GM19351 (cell line): ENCODE measurements at regions not wholly inside any gene's neighbourhood (a gene's known extent, or its start where the extent isn't known, plus 50 kb on each side); places are given as distances from the start of the nearest gene placed in this dataset.
A peak's percentile ranks its signal among the peaks of the same experiment; 100 is the strongest.

ENCODE experiments used
- ATAC-seq: cut with Tn5 transposase; IDR thresholded peaks from one replicate; pipeline ENCODE4 v1.9.1; 2021; ENCODE audit warnings: mild to moderate bottlenecking, moderate library complexity; ENCODE audit not compliant: unreplicated experiment

DNA sequence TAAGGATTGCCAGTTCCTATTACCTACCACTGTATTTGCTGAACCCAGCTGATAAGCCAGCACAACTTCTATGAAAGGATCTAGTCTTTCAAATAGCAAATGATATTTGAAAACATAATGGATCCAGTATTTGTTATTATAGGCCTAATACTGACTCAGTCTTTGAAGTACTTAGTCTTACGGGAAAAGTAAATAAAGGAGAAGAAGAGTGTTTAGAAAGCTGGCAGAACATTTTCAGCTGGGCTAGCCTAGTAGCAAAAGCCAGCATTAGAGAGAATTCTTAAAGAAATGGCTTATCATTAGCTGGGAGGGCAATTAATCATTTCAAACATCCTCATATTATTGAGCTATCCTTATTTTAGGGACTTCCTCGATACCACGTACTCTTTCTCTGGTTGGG lies 101.4 kb upstream of the GOLIM4 start:
- no peak for ATAC-seq

DNA sequence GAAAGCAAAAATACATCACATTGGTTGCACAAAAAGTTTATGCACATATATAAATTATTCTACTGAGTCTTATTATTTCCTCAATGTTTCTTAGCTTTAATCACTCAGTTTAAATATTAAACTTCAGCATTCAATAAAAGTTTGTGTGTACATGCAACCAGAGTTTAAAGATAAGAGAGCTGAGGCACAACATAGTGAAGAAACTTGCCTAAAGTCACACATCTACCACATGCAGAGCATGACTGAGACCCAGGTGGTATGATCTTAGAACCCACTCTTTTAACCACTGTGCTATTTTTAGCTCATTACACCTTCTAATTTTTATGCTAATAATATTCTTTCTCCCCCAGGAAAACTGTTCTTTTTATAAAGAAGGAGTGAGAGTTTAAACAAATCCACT lies 96.1 kb upstream of the GOLIM4 start:
- peak; percentile 50 for ATAC-seq

DNA sequence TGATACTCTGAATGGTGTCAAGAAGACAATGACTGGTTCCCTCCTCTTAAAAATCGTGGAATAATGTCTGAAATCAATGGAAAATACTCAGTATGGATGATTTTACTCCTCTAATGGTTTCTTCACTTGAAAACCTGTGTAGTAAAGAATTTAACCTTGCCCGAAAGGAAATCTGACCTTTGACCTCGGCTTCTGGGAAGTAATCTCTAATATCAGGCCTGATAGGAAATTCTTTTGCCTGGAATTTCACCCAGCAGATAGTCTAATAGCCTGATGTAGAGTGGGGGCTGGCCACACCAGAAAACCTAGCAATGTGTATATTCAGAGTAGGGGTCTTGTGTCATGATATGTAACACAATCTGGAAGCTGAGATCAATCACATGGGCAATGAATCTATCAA lies 91.5 kb upstream of the GOLIM4 start:
- no peak for ATAC-seq

DNA sequence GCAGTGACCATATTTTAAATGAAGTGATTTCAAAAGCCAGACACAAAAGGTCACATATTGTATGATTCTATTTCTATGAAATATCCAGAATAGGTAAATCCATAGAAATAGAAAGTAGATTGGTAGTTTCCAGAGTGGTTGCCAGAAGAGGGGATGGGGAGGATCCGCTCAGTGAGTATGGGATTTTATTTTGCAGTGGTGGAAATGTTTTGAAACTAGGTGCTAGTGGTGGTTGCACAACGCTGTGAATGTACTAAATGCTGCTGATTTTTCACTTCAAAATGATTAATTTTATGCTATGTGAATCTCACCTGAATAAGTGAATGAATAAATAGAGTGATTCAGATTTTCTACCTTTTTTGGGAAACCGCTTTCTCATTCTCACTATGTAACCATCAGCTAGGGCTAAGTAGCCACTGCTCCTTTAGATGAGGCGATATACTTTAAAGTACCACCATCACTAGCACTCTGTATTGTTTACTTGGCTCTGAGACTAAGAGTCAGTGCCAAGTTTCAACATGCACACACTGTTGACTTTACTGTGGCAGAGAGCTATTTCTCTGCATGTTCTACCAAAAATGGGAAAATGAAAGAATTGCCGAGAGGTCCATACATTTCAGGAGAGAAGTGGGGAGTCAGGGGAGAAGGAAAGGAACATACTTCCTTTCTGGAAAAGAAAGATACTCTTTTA lies 90.7 kb upstream of the GOLIM4 start:
- ATAC-seq, result no peak

DNA sequence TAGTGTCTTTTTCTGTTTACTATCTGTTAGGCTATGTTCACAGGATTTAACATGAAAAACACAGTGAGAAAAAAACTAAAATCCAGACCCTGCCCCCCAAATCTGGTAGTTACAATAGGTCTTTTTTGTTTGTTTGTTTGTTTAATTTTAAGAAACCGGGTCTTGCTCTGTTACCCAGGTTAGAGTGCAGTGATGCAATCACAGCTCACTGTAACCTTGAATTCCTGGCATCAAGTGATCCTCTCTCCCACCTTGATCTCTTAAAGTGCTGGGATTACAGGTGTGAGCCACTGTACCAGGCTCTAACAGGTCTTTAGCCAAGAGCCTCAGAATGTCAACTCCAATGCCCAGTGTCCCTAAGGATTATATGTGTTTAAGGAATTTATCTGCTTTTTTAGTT lies 88.0 kb upstream of the GOLIM4 start:
- ATAC-seq, result no peak

DNA sequence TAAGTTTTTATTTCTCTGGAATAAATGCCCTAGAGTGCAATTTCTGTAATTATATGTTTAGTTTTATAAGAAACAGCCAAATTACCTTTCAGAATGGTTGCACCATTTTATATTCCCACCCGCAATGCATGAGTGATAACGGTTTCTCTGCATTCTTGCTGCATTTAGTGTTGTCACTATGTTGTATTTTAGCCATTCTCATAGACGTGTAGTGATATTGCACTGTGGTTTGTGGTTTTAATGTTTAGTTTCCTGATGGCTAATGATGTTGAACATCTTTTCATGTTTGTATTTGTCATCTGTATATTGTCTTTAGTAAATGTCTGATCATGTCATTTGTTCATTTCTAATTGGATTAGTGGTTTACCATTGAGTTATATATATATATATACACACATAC lies 73.0 kb upstream of the GOLIM4 start:
- peak; percentile 38 for ATAC-seq

DNA sequence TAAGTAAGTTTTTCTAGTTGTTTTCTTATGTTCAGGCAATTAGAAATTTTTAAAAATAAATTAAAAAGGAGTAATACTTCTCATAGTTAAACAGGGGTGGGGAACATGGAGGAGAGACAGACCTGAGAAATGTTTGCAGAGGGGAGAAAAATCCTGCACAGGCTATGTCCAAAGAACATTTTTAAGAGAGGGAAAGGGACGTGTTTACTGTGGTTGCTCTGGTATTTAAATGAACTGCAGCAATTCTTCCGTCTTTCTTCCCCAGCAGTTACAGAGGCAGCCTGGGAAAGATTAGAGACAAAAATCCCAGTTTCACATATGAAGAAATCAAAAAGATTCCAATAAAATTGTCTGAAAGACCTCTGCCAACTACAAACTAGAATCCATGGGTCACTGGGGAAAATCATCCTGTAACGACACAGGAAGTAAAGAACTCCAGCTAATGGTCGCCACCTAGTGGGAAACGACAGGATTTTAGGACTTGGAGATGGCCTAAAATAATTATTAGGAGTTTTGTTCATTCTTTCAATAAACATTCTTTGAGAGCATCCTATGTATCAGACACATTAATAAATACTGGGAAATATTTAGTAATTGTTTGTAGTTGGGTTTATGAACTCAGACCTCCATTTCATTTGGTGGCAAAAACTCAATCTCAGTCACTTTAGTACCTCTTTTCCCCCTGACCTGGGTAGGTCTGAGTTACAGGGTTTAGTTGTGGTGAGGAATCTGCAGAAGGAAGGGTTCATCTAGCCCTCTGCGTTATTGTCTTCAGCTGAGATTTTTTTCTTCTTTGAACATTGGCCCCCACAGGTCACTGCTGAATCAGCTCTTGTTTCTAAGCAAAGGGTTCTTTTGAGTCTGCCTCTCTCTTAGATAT lies 69.9 kb upstream of the GOLIM4 start:
- ATAC-seq, result peak; percentile 65

DNA sequence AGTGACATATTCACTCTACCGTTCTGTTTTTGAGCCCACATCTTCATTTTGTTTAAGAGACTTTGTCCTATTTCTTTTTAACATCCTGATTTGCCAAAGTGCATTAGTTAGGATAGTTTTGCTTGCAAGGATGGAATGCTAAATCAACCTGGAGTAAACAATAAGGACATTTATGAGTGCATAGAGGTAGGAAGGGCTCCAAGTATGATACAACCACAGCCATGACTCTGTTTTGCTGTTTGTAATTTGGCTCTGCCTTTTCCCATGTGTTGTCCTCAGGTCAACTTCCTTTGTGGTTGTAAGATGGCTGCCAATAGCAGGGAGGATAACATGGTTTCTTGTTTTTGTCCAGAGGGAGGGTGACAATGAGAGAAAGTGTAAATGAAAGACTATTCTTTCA lies 66.4 kb upstream of the GOLIM4 start:
- ATAC-seq, result no peak

DNA sequence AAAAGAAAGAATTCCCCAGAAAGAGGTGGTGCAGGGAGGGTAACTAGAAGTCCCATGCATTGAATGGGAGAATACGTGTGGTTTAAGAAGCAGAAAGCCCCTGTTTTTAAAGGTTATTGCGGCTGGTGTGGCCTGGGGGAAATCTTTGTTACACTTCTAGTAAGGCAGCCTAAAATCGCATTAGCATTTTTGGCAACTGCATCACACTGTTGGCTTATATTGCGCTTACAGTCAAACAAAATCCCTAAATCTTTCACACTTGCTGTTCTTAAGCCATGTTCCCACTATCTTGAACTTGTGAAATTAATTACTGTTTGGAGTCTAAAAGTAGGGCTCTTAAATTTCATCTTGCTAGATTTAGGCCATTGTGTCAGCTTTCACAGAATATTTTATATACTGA lies 66.0 kb upstream of the GOLIM4 start:
- no peak for ATAC-seq

DNA sequence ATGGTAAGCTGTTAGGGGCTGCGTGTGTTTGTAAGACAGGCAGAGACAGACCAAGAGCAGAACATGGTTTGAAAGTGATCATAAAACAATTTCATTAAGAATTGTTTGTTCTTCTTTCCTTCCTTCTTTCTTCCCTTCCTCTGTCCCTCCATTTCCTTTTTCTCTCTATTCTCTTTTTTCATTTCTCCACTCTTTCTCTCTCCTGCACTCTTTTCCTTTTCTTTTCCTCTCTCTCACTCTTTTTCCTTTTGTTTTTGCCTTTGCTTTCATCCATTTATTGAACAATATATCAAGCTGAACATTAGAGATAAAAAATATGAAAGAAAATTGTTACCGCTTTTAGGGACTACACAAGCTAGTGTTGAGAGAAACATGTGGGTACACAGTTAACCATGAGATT lies 62.2 kb upstream of the GOLIM4 start:
- ATAC-seq, result no peak

DNA sequence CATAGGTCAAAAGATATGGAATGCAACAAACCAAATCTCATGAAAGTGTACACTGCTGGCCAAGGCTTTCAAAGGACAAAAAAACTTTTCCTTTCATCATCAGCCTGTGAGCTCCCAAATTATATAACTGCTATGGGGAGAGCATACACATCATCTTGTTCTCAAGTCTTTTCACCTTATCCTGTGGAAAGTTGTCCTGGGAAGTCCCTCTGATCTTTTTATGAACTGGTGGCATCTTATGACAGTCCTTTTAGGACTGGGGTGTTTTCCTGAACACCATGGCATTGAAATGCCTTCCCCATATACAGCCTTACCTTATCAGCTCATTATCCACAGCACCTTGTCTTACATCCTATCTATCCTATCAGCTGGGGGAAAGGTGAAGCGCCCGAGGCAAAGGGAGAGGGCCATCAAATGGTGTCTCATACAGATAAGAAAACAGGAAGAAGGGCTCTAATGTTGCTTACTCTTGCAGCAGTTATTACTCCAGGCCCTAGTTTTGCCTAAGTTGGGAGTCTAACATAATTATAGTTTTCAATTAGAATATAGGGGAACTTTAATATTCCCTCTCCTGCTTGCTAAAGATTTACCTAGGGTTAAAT lies 61.5 kb upstream of the GOLIM4 start:
- no peak for ATAC-seq

DNA sequence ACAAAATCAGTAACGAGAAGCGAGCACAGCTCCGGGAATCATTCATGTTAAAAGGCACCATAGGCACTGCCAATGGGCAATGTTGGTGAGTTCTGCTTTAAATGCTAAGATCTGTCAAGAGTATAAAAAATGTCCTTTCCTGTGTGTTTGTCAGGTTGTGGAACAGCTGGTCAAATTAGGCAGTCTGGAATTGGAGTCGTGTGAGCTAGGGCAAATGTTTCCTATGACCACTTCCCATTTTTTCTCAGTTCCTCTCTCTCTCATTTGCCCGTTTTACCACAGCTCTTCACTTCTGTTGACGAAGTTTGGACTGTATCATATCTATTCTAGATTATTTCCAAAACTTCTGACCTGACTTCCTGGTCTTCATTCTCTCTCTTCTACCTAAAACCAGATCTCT lies 60.8 kb upstream of the GOLIM4 start:
- peak; percentile 61 for ATAC-seq

DNA sequence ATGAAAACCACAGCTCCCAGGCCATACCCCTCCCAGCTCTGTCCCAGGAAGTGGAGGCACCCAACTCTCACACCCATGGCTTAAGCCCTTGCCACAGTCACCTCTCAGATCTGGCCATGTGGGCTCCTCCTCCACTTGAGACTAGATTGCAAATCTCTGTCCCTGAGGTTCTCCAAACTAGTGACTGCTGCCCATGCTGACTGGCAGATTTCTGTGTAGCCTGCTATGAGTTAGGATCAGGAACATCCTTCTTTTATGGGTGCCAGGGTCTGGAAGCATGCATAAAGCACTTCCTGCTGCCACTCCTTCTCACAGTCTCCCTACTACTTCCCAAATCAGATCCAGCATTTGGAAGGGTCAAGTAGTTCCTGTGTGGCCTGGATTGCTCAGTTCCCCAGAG lies 59.6 kb upstream of the GOLIM4 start:
- no peak for ATAC-seq

DNA sequence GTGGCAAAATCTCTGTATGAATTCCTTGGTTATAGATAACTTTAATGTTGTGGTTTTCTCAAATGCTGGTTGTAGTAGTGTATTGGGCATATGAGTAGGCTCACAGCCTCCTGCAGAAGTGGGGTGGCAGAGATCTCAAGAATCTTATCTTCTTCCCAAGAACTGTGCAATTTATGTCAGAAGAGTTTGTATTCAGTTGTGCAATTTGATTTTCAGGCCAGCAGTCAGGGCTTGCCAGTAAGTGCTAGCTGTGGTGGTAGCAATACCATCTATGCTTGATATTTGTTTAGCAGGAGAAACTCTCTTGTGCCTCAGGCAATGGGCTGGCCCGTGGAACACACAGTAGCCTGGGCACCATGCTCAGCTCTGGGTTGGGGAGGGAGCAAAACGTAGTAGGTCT lies 58.4 kb upstream of the GOLIM4 start:
- ATAC-seq, result no peak

DNA sequence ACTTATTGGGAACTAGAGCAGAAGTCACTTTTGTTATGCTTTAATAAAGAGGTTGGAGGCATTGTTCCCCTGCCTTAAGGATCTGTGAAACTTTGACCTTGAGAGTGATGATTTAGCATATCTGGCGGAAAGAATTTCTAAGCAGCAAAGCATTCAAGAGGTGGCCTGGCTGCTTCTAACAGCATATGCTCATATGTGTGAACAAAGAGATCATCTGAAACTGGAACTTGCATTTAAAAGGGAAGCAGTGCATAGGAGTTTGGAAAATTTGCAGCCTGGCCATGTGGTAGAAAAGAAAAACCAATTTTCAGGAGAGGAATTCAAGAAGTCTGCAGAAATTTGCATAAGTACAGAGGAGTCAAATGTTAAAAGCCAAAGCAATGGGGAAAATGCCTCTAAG lies 56.4 kb upstream of the GOLIM4 start:
- ATAC-seq, result no peak
